Stomach (tissue), 8 donors: ENCODE measurements at regions not wholly inside any gene's neighbourhood (a gene's known extent, or its start where the extent isn't known, plus 50 kb on each side); places are given as distances from the start of the nearest gene placed in this dataset.

Experiments
- DNase-seq, 2 donors: peaks; one replicate each; pipeline versions ENCODE4 v3.0.0 to v3.0.0-alpha.2; 2013 to 2019
- H3K27ac ChIP-seq, 5 donors: fragments of 200-600 bp in 4 of 5; sonication (generic) in 4 of 5; one replicate each; pipeline ENCODE4 v1.5.1; 2013 to 2019; ENCODE audit warnings: mild to moderate bottlenecking in 1 of 5, moderate library complexity in 1 of 5
- H3K27me3 ChIP-seq, 3 donors: fragments of 200-600 bp; sonication (generic); one replicate each; pipeline ENCODE4 v1.5.1; 2017 to 2019; ENCODE audit warnings: mixed run types in 1 of 3
- H3K36me3 ChIP-seq, 4 donors: fragments of 200-600 bp; sonication (generic); 1 replicate in 3 of 4; 2 replicates in 1 of 4; pipeline ENCODE4 v1.5.1; 2016 to 2019
- H3K4me1 ChIP-seq, 4 donors: fragments of 200-600 bp; sonication (generic); one replicate each; pipeline ENCODE4 v1.5.1; 2016 to 2019
- H3K4me3 ChIP-seq, 4 donors: fragments of 200-600 bp; sonication (generic) in 3 of 4; one replicate each; pipeline ENCODE4 v1.5.1; 2016 to 2019; ENCODE audit warnings: mild to moderate bottlenecking in 1 of 4
- H3K9me3 ChIP-seq, 4 donors: fragments of 200-600 bp; sonication (generic); one replicate each; pipeline ENCODE4 v1.5.1; 2016 to 2019
- EP300 ChIP-seq: sonication (generic); formaldehyde crosslinking; IDR thresholded peaks from one replicate; pipeline ENCODE4 v1.6.1; 2017; ENCODE audit warnings: antibody characterized with exemption
- POLR2A ChIP-seq, 4 donors: fragments of 450-650 bp; IDR thresholded peaks; one replicate each; pipeline ENCODE4 v1.6.1; 2016; ENCODE audit warnings: antibody characterized with exemption in 4 of 4, control low read depth in 2 of 4, mild to moderate bottlenecking in 1 of 4, moderate library complexity in 1 of 4
- POLR2AphosphoS5 ChIP-seq, 3 donors: sonication (generic); formaldehyde crosslinking; IDR thresholded peaks; one replicate each; pipeline ENCODE4 v1.6.1; 2016; ENCODE audit warnings: antibody characterized with exemption in 3 of 3
- WGBS, 5 donors: extraction: QIAGEN DNeasy Blood & Tissue Kit in 3 of 5; methylation state at CpG; one replicate each; pipeline versions ENCODE4 v1.1.5 to v1.1.7; 2013 to 2018; 5-methylcytosine and 5-hydroxymethylcytosine counted together
- intact Hi-C: fragments of 100-400 bp; cut with DNase I; formaldehyde crosslinking; loops from one replicate; pipeline ENCODE4 v1.15.1; 2023; ENCODE audit warnings: low total_unique reads
- TF ChIP-seq, protein P1 (sequence below), 7 experiments: fragments of 450-650 bp in 4 of 7; fragments of 200-600 bp in 3 of 7; sonication (generic) in 3 of 7; IDR thresholded peaks; one replicate each; pipeline ENCODE4 v1.5.1; 2016 to 2019; ENCODE audit warnings: antibody characterized with exemption in 7 of 7, control low read depth in 2 of 7, mild to moderate bottlenecking in 1 of 7
- donor health status: healthy with polysubstance abuse.
- donor health status: Bipolar disorder and iron deficiency.
- donor health status: healthy.

DNA sequence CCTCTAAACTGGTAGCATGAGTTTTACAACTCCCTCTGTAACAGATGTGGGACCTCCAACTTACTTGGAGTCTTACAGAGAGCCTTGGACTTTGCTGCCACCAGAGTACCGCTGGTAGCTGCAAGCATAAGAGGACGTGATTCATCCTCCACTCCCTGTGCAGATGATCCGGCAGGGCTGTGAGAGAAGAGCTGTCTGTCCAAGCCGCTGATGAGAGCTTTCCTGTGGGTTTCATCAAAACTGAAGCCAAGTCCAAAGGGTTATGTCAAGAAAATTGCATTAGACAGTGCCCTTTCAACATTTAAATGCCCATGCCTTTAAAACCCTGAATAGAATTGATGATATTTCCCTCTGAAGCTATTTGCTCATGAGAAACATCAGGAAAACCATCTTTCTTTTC is 85.8 kb downstream of the LLPH start:
- no peaks in the 10 kb centered on the region for H3K4me1 ChIP-seq
- intact Hi-C loops, result no loop called here
- no peaks in the 10 kb centered on the region for H3K36me3 ChIP-seq
- 78 to 91% (median 88%) methylated on average over 4 of the region's 4 CpGs for WGBS, 5 donors
- H3K27ac ChIP-seq, result no peak overlapping the region
- no peak for DNase-seq
- no peaks in the 10 kb centered on the region for H3K9me3 ChIP-seq
- peaks cover 0 to 17% (median 0%) of the 10 kb centered on the region in 3 donors for H3K27me3 ChIP-seq
- H3K4me3 ChIP-seq, result no peak overlapping the region
- TF ChIP-seq POLR2AphosphoS5 (IDR thresholded peaks at IDR 0.05) (no peak), EP300 (no peak), POLR2A (IDR thresholded peaks at IDR 0.05) (no peak)
- TF ChIP-seq, protein P1, sequence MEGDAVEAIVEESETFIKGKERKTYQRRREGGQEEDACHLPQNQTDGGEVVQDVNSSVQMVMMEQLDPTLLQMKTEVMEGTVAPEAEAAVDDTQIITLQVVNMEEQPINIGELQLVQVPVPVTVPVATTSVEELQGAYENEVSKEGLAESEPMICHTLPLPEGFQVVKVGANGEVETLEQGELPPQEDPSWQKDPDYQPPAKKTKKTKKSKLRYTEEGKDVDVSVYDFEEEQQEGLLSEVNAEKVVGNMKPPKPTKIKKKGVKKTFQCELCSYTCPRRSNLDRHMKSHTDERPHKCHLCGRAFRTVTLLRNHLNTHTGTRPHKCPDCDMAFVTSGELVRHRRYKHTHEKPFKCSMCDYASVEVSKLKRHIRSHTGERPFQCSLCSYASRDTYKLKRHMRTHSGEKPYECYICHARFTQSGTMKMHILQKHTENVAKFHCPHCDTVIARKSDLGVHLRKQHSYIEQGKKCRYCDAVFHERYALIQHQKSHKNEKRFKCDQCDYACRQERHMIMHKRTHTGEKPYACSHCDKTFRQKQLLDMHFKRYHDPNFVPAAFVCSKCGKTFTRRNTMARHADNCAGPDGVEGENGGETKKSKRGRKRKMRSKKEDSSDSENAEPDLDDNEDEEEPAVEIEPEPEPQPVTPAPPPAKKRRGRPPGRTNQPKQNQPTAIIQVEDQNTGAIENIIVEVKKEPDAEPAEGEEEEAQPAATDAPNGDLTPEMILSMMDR (IDR thresholded peaks at IDR 0.05), result no peak

DNA sequence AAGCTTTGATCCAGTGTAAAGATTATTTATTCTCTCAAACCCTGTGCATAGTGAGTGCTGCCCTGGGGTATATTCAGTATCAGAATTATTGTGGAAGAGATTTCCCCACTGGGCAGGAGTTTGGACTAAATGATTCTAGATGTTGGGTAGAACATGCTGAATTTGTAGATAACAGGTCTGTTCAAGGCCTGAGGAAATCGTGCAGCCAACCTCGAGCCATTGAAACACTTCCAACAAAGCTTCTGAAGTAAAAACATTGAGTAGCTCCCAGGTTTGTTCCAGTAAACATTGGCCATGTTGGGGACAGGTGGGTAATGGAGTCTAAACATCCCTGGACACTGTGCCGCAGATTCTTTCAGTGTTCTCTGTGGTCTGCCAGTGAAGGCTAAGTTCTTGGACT is 87.5 kb downstream of the LLPH start:
- H3K27ac ChIP-seq, result no peak overlapping the region
- 57 to 70% (median 65%) methylated on average over 3 of the region's 3 CpGs for WGBS, 5 donors
- no peak for DNase-seq
- no peak for TF ChIP-seq POLR2AphosphoS5 (IDR thresholded peaks at IDR 0.05)
- intact Hi-C loops, result no loop called here
- peaks cover 0 to 17% (median 0%) of the 10 kb centered on the region in 3 donors for H3K27me3 ChIP-seq
- H3K9me3 ChIP-seq, result no peaks in the 10 kb centered on the region
- no peaks in the 10 kb centered on the region for H3K4me1 ChIP-seq
- no peaks in the 10 kb centered on the region for H3K36me3 ChIP-seq
- no peak overlapping the region for H3K4me3 ChIP-seq

DNA sequence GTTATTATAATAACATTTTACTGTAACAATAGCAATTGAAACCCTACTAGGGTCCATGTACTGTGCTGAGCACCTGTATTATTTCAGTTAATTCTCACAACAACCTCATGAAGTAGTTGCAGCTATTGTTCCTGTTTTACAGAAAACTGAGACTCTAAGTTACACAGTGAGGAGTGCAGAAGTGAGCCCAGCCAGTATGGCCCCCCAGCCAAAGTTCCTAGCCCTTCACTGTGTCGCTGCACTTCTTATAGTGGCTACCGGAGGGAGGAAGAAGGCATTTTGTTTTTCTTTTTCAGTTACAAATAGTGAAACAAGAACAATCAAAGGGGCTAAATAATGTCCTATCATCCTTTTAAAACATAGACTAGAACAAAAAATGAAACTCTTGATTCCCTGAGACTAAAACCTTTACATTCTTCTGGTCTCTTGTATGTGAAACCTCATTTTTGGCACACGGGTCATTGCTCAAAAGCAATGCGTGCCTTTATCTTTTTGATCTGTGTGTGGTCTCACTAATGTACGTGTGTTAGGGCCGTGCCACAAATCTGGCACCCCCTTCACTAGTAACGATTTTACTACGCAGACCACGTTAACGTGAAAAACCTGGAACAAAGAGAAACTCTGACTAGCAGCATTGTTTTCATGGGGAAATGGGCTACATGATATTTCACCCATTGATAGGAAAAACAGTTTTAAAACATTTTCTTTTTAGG is 88.7 kb downstream of the LLPH start:
- H3K4me1 ChIP-seq, result no peaks in the 10 kb centered on the region
- no peaks in the 10 kb centered on the region for H3K36me3 ChIP-seq
- no peaks in the 10 kb centered on the region for H3K9me3 ChIP-seq
- intact Hi-C loops, result no loop called here
- peaks cover 0 to 17% (median 0%) of the 10 kb centered on the region in 3 donors for H3K27me3 ChIP-seq
- WGBS, 5 donors, result 80 to 87% (median 81%) methylated on average over 10 of the region's 10 CpGs
- no peak overlapping the region for H3K4me3 ChIP-seq
- TF ChIP-seq, protein P1 (IDR thresholded peaks at IDR 0.05), result no peak
- TF ChIP-seq POLR2AphosphoS5 (IDR thresholded peaks at IDR 0.05) (no peak), POLR2A (IDR thresholded peaks at IDR 0.05) (no peak), EP300 (no peak)
- no peak for DNase-seq
- H3K27ac ChIP-seq, result no peak overlapping the region

DNA sequence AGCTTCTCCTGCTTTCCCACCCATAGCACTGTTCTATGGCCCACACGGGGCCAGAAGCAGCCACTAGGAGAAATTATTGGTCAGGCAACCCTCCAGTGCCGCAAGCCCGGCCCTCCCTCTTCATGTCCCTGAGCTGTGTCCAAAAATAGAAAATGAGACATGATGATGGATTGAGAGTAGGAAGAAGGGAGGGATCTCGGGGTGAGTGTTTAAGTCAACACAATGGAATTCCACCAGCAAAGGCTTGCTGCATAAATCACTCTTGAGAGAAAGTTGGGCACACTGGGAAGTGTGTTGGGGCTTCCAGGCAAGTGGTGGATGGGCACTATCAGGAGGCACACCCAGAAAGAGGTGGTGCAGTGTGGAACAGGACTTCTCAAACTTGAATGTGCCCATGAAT is 94.2 kb downstream of the LLPH start:
- H3K36me3 ChIP-seq, result no peaks in the 10 kb centered on the region
- no peaks in the 10 kb centered on the region for H3K9me3 ChIP-seq
- peaks cover 0 to 8% (median 0%) of the 10 kb centered on the region in 3 donors for H3K27me3 ChIP-seq
- peak in 1 of 2 donors; percentile 77 for DNase-seq
- WGBS, 5 donors, result 36 to 50% (median 44%) methylated on average over 4 of the region's 4 CpGs
- intact Hi-C loops, result no loop called here
- no peak overlapping the region for H3K4me3 ChIP-seq
- TF ChIP-seq POLR2A (IDR thresholded peaks at IDR 0.05) (no peak), EP300 (no peak), POLR2AphosphoS5 (IDR thresholded peaks at IDR 0.05) (no peak)
- TF ChIP-seq, protein P1 (IDR thresholded peaks at IDR 0.05), result no peak
- no peak overlapping the region for H3K27ac ChIP-seq
- no peaks in the 10 kb centered on the region for H3K4me1 ChIP-seq

DNA sequence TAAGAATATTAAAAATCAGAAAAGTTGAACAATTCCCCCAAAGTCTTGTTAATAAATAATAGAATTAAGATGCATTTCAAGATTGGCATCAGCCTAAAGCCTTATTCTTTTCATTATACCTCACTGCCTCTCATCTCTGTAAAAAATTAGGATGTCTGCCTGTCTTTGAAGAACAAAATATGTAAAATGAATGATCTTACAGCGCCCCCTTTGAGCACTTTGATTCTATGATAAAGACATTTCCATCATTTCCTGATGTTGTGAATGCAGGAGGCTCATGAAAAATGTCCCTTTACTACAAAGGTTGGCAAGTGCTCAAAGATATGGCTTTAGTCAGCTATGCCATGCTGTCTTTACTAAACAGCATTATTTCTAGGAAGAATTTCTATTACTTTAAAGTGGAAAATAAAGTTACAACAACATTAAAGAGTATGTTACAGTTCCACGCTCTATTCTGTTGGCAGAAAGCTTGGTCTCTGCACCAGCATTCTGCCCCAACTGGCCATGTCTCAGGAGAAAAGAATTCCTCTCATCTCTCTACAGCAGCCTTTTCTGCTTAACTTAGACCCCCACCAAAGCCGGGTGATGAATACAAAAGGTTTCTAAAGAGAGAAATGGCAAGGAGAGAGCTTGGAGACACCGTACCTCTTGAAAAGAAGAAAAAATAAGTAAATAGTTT is 95.1 kb downstream of the LLPH start:
- H3K4me1 ChIP-seq, result no peaks in the 10 kb centered on the region
- H3K27me3 ChIP-seq, result peaks cover 0 to 5% (median 0%) of the 10 kb centered on the region in 3 donors
- TF ChIP-seq EP300 (no peak), POLR2A (IDR thresholded peaks at IDR 0.05) (no peak), POLR2AphosphoS5 (IDR thresholded peaks at IDR 0.05) (no peak)
- TF ChIP-seq, protein P1 (IDR thresholded peaks at IDR 0.05), result no peak
- intact Hi-C loops, result no loop called here
- H3K9me3 ChIP-seq, result no peaks in the 10 kb centered on the region
- peak in 1 of 2 donors; percentile 51 for DNase-seq
- no peaks in the 10 kb centered on the region for H3K36me3 ChIP-seq
- no peak overlapping the region for H3K27ac ChIP-seq
- no peak overlapping the region for H3K4me3 ChIP-seq
- WGBS, 5 donors, result 48 to 57% (median 52%) methylated on average over 4 of the region's 4 CpGs
